ENCODE measurements at regions not wholly inside any gene's neighbourhood (a gene's known extent, or its start where the extent isn't known, plus 50 kb on each side); places are given as distances from the start of the nearest gene placed in this dataset.
"Not testable (repeated sequence)": the region's sequence is repeated elsewhere in the genome, so short reads cannot be mapped to it uniquely, and the experiment has no call there.

- Histone ChIP-seq H3K27ac (no peak overlapping the region), H3K4me3 (no peak overlapping the region), H3K27me3 (no peaks in the 10 kb centered on the region), H3K4me1 (no peaks in the 10 kb centered on the region), H3K36me3 (no peaks in the 10 kb centered on the region), H3K9me3 (peaks cover 0 to 8% (median 3%) of the 10 kb centered on the region in 4 donors)
- intact Hi-C loops (cut with DNase I; ENCODE audit: low total_unique reads): no loop called here
- TF ChIP-seq EP300 (IDR thresholded peaks at IDR 0.05) (no peak), POLR2AphosphoS5 (IDR thresholded peaks at IDR 0.05) (no peak), POLR2A (IDR thresholded peaks at IDR 0.05) (no peak)
- TF ChIP-seq, protein P1, sequence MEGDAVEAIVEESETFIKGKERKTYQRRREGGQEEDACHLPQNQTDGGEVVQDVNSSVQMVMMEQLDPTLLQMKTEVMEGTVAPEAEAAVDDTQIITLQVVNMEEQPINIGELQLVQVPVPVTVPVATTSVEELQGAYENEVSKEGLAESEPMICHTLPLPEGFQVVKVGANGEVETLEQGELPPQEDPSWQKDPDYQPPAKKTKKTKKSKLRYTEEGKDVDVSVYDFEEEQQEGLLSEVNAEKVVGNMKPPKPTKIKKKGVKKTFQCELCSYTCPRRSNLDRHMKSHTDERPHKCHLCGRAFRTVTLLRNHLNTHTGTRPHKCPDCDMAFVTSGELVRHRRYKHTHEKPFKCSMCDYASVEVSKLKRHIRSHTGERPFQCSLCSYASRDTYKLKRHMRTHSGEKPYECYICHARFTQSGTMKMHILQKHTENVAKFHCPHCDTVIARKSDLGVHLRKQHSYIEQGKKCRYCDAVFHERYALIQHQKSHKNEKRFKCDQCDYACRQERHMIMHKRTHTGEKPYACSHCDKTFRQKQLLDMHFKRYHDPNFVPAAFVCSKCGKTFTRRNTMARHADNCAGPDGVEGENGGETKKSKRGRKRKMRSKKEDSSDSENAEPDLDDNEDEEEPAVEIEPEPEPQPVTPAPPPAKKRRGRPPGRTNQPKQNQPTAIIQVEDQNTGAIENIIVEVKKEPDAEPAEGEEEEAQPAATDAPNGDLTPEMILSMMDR (IDR thresholded peaks at IDR 0.05): no peak
- no peak for DNase-seq
- WGBS, 5 donors: 88 to 97% (median 95%) methylated on average over 14 to 19 of the region's 19 CpGs
Measured at GRCh38 chr10:36748128-36748871, 377.1 kb upstream of the ANKRD30A start.

DNA sequence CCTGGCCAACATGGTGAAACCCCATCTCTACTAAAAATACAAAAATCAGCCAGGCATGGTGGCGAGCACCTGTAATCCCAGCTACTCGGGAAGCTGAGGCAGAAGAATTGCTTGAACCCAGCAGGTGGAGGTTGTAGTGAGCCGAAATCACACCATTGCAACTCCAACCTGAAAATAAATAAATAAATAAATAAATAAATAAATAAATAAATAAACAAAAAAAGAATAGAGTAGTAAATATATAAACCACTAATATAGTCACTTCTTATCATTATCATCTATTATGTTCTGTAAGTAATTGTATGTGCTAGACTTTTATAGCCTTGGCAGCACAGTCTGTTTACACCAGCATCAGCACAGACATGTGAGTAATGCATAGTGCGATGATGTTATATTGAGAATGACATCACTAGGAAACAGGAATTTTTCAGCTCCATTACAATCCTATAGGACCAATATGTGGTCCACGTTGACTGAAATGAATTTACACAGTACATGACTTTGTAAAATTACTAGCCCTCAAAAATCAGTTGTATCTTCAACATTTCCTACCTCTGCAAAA is 385.4 kb upstream of the ANKRD30A start:
- Histone ChIP-seq H3K27me3 (no peaks in the 10 kb centered on the region), H3K9me3 (no peaks in the 10 kb centered on the region), H3K4me3 (no peak overlapping the region), H3K27ac (no peak overlapping the region), H3K36me3 (no peaks in the 10 kb centered on the region), H3K4me1 (no peaks in the 10 kb centered on the region)
- intact Hi-C loops (cut with DNase I; ENCODE audit: low total_unique reads): no loop called here
- DNase-seq: no peak
- TF ChIP-seq POLR2A (IDR thresholded peaks at IDR 0.05) (no peak), POLR2AphosphoS5 (IDR thresholded peaks at IDR 0.05) (no peak), EP300 (IDR thresholded peaks at IDR 0.05) (no peak)
- TF ChIP-seq, protein P1 (IDR thresholded peaks at IDR 0.05): no peak
- 81 to 95% (median 89%) methylated on average over 5 of the region's 5 CpGs for WGBS, 5 donors

DNA sequence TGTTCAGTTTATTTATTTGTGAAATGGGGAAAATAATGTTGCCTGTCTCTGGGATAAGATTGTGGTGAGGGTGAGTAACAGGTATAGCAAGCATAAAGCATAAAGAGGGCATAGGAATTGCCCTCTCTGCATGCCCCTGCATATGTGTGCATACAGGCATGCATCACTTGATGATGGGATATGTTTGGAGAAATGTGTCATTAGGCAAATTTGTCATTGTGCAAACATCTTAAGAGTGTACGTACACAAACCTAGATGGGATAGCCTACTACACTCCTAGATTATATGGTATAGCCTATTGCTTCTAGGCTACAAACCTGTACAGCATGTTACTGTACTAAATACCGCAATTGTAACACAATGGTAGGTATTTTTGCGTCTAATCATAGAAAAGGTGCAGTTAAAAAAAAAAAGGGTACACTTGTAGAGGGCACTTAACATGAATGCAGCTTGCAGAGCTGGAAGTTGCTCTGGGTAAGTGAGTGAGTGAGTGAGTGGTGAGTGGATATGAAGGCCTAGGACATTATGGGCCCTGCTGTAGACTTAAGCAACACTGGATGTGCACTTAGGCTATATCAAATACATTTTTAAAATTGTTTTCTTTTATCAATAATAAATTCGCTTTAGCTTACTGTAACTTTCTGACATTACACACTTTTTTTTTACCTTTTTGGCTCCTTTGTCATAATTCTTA is 386.5 kb upstream of the ANKRD30A start:
- no peak for DNase-seq
- no peaks in the 10 kb centered on the region for H3K36me3 ChIP-seq
- no peaks in the 10 kb centered on the region for H3K27me3 ChIP-seq
- no peak overlapping the region for H3K4me3 ChIP-seq
- H3K4me1 ChIP-seq: no peaks in the 10 kb centered on the region
- no peak overlapping the region for H3K27ac ChIP-seq
- no peaks in the 10 kb centered on the region for H3K9me3 ChIP-seq
- intact Hi-C loops (cut with DNase I; ENCODE audit: low total_unique reads): no loop called here
- TF ChIP-seq EP300 (IDR thresholded peaks at IDR 0.05): no peak
- TF ChIP-seq, protein P1 (IDR thresholded peaks at IDR 0.05): no peak
- no peak for TF ChIP-seq POLR2A (IDR thresholded peaks at IDR 0.05)
- TF ChIP-seq POLR2AphosphoS5 (IDR thresholded peaks at IDR 0.05): no peak
- WGBS, 5 donors: 84 to 96% (median 91%) methylated on average over 4 of the region's 4 CpGs

DNA sequence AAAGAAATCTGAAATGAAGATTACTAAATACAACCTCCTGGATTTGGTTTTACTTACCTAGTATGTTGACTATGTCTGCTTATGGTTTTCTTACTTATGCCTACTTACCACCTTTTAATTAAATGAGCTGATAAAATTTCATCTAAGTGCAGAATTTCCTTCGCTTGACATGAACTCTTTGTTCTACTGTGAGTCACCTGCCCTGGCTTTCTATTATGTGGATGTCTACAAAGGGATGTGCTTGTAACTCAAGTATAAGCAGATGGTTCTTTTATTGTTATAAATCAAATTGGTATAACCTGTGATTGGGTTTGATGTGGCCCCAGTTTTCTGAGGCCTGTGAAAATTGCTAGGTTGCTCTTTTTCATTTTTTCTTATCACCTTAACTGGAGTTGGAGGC is 389.1 kb upstream of the ANKRD30A start:
- Histone ChIP-seq H3K4me1 (no peaks in the 10 kb centered on the region), H3K4me3 (no peak overlapping the region), H3K27ac (no peak overlapping the region), H3K36me3 (no peaks in the 10 kb centered on the region), H3K27me3 (no peaks in the 10 kb centered on the region), H3K9me3 (no peaks in the 10 kb centered on the region)
- TF ChIP-seq POLR2AphosphoS5 (IDR thresholded peaks at IDR 0.05): no peak
- TF ChIP-seq EP300 (IDR thresholded peaks at IDR 0.05): no peak
- TF ChIP-seq, protein P1 (IDR thresholded peaks at IDR 0.05): no peak
- TF ChIP-seq POLR2A (IDR thresholded peaks at IDR 0.05): no peak
- 81 to 100% (median 88%) methylated on average over 1 of the region's 1 CpG for WGBS, 5 donors
- no peak for DNase-seq
- intact Hi-C loops (cut with DNase I; ENCODE audit: low total_unique reads): no loop called here

- intact Hi-C loops (cut with DNase I; ENCODE audit: low total_unique reads); H3K36me3 ChIP-seq; H3K27ac ChIP-seq; H3K4me1 ChIP-seq; H3K9me3 ChIP-seq; H3K4me3 ChIP-seq; H3K27me3 ChIP-seq; DNase-seq: not testable (repeated sequence)
- 94 to 96% (median 95%) methylated on average over 11 to 21 of the region's 21 CpGs for WGBS, 5 donors
Measured at GRCh38 chr10:36734590-36734989, 390.8 kb upstream of the ANKRD30A start.
